K562 (cell line): ENCODE measurements at regions not wholly inside any gene's neighbourhood (a gene's known extent, or its start where the extent isn't known, plus 50 kb on each side); places are given as distances from the start of the nearest gene placed in this dataset.

ENCODE experiments used
- CC2D1A ChIP-seq: fragments of 450-650 bp; IDR thresholded peaks from 2 replicates; pipeline ENCODE4 v1.6.1; 2017; ENCODE audit warnings: mild to moderate bottlenecking
- ETV5 ChIP-seq: sonication (generic); formaldehyde crosslinking; IDR thresholded peaks from 2 replicates; pipeline ENCODE4 v1.4.0; 2020; ENCODE audit warnings: low read depth, mild to moderate bottlenecking, missing genetic modification reagents
- GTF2A2 ChIP-seq: IDR thresholded peaks from 2 replicates; pipeline ENCODE4 v1.6.1; 2016; ENCODE audit warnings: mild to moderate bottlenecking, missing genetic modification characterization, missing compliant biosample characterization
- KDM2B ChIP-seq: fragments of 250-450 bp; sonication (Bioruptor Pico); IDR thresholded peaks from 2 replicates; pipeline ENCODE4 v1.8.0; 2021; ENCODE audit warnings: mild to moderate bottlenecking, moderate library complexity
- NCOA1 ChIP-seq: fragments of 450-650 bp; IDR thresholded peaks from 2 replicates; pipeline ENCODE4 v1.6.1; 2016; ENCODE audit warnings: low read depth
- POLR2G ChIP-seq: fragments of 200-400 bp; formaldehyde crosslinking; IDR thresholded peaks from 2 replicates; pipeline ENCODE4 v1.6.1; 2017; ENCODE audit warnings: low read depth, mild to moderate bottlenecking, antibody characterized with exemption, low read length, moderate library complexity
- SETDB1 ChIP-seq: IDR thresholded peaks from one replicate; pipeline ENCODE4 v1.6.1; 2012; ENCODE audit warnings: low read length, control low read depth, inconsistent platforms
- SMAD1 ChIP-seq: fragments of 150-350 bp; IDR thresholded peaks from 2 replicates; pipeline ENCODE4 v1.6.1; 2014; ENCODE audit warnings: low read length, low read depth; ENCODE audit not compliant: partially characterized antibody
- TAL1 ChIP-seq: fragments of 450-650 bp; IDR thresholded peaks from 2 replicates; pipeline ENCODE4 v1.6.1; 2016; ENCODE audit warnings: mild to moderate bottlenecking
- XRCC5 ChIP-seq: fragments of 200-400 bp; formaldehyde crosslinking; IDR thresholded peaks from 2 replicates; pipeline ENCODE4 v1.6.1; 2017; ENCODE audit warnings: low read depth, mild to moderate bottlenecking, low read length
- ZNF274 ChIP-seq: IDR thresholded peaks from 2 replicates; pipeline ENCODE4 v1.6.1; 2011; ENCODE audit warnings: low read depth, mild to moderate bottlenecking, low read length, moderate library complexity, borderline replicate concordance
- ZNF717 ChIP-seq: fragments of 250-450 bp; sonication (Bioruptor Pico); IDR thresholded peaks from 2 replicates; pipeline ENCODE4 v1.5.0; 2021
- TF ChIP-seq, protein P1 (sequence below): sonication (generic); formaldehyde crosslinking; IDR thresholded peaks from 2 replicates; pipeline ENCODE4 v1.8.0; 2023; ENCODE audit warnings: mild to moderate bottlenecking, missing genetic modification reagents
- TF ChIP-seq, protein P2 (sequence below), 2 experiments: IDR thresholded peaks in 1 of 2; conservative IDR thresholded peaks in 1 of 2; 2 replicates each; pipeline ENCODE4 v1.6.1; 2016; ENCODE audit warnings: low read depth in 2 of 2, mild to moderate bottlenecking in 1 of 2, missing compliant biosample characterization in 1 of 2, missing genetic modification characterization in 1 of 2, moderate library complexity in 1 of 2
- TF ChIP-seq, protein P3 (sequence below): fragments of 450-650 bp; IDR thresholded peaks from 2 replicates; pipeline ENCODE4 v1.6.1; 2018; ENCODE audit warnings: mild to moderate bottlenecking, low read depth; ENCODE audit not compliant: partially characterized antibody
- TF ChIP-seq, protein P4 (sequence below): fragments of 250-450 bp; sonication (Bioruptor Pico); IDR thresholded peaks from 2 replicates; pipeline ENCODE4 v1.8.0; 2022; ENCODE audit warnings: moderate library complexity, mild to moderate bottlenecking, inconsistent platforms

DNA sequence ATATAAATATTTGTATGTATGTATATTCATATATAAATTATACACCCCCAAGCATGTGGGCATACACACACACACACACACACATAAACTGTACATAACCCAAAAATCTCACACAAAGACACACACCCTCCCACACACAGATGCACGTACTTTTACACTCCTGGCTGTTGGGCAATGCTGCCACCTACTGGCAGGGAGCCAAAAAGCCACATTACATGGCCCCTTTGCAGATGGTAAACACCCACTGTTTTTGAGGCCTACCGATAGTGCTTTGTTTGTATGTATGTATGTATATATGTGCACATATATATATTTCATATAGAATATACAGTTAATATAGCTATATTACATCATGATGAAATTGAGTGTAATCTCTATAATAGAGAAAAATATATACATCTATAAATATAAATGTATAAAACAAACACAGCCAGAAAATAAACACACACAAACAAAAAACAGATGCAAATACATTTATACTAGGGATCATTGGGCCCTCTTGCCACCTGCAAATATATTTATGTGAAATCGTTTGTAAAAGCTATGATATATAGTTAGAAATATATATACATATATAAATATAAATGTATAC, 120.1 kb upstream of the ACBD5 start (continued):
- TF ChIP-seq, protein P1, sequence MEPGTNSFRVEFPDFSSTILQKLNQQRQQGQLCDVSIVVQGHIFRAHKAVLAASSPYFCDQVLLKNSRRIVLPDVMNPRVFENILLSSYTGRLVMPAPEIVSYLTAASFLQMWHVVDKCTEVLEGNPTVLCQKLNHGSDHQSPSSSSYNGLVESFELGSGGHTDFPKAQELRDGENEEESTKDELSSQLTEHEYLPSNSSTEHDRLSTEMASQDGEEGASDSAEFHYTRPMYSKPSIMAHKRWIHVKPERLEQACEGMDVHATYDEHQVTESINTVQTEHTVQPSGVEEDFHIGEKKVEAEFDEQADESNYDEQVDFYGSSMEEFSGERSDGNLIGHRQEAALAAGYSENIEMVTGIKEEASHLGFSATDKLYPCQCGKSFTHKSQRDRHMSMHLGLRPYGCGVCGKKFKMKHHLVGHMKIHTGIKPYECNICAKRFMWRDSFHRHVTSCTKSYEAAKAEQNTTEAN (CRISPR knock-in tag), result no peak
- TF ChIP-seq, protein P2, sequence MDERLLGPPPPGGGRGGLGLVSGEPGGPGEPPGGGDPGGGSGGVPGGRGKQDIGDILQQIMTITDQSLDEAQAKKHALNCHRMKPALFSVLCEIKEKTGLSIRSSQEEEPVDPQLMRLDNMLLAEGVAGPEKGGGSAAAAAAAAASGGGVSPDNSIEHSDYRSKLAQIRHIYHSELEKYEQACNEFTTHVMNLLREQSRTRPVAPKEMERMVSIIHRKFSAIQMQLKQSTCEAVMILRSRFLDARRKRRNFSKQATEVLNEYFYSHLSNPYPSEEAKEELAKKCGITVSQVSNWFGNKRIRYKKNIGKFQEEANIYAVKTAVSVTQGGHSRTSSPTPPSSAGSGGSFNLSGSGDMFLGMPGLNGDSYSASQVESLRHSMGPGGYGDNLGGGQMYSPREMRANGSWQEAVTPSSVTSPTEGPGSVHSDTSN (CRISPR knock-in tag; IDR thresholded peaks at IDR 0.05; ENCODE audit: low read depth), result no peak
- TF ChIP-seq, protein P2 (tag; conservative IDR thresholded peaks at IDR 0.05; ENCODE audit: low read depth), result no peak
- TF ChIP-seq POLR2G (no peak), CC2D1A (peak; percentile 33; the same call in 1 of the 2 replicates), SMAD1 (peak; percentile 70), TAL1 (no peak), SETDB1 (no peak), GTF2A2 (tag) (no peak), NCOA1 (no peak), ETV5 (CRISPR knock-in tag) (no peak), XRCC5 (no peak), KDM2B (CRISPR knock-in tag) (no peak), ZNF274 (no peak), ZNF717 (CRISPR knock-in tag) (no peak)
- TF ChIP-seq, protein P3, sequence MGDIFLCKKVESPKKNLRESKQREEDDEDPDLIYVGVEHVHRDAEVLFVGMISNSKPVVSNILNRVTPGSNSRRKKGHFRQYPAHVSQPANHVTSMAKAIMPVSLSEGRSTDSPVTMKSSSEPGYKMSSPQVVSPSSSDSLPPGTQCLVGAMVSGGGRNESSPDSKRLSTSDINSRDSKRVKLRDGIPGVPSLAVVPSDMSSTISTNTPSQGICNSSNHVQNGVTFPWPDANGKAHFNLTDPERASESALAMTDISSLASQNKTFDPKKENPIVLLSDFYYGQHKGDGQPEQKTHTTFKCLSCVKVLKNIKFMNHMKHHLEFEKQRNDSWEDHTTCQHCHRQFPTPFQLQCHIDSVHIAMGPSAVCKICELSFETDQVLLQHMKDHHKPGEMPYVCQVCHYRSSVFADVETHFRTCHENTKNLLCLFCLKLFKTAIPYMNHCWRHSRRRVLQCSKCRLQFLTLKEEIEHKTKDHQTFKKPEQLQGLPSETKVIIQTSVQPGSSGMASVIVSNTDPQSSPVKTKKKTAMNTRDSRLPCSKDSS, result no peak
- TF ChIP-seq, protein P4, sequence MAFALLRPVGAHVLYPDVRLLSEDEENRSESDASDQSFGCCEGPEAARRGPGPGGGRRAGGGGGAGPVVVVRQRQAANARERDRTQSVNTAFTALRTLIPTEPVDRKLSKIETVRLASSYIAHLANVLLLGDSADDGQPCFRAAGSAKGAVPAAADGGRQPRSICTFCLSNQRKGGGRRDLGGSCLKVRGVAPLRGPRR, result no peak
